SJCRH30 (cell line): ENCODE measurements at regions not wholly inside any gene's neighbourhood (a gene's known extent, or its start where the extent isn't known, plus 50 kb on each side); places are given as distances from the start of the nearest gene placed in this dataset.
"Not testable (repeated sequence)": the region's sequence is repeated elsewhere in the genome, so short reads cannot be mapped to it uniquely, and the experiment has no call there.

Experiments
- DNase-seq, 2 experiments: peaks; one replicate each; pipeline ENCODE4 v3.0.0-alpha.2; 2015 to 2020
- H3K27ac ChIP-seq: fragments of 250-450 bp; sonication (Bioruptor Pico); 2 replicates; pipeline ENCODE4 v1.5.1; 2020; ENCODE audit warnings: mild to moderate bottlenecking, moderate library complexity
- H3K27me3 ChIP-seq: fragments of 250-450 bp; sonication (Bioruptor Pico); 2 replicates; pipeline ENCODE4 v1.5.1; 2020; ENCODE audit warnings: mild to moderate bottlenecking, moderate library complexity
- H3K36me3 ChIP-seq: fragments of 250-450 bp; sonication (Bioruptor Pico); 2 replicates; pipeline ENCODE4 v1.5.1; 2020; ENCODE audit warnings: mild to moderate bottlenecking, moderate library complexity
- H3K4me1 ChIP-seq: fragments of 250-450 bp; sonication (Bioruptor Pico); 2 replicates; pipeline ENCODE4 v1.5.1; 2020; ENCODE audit warnings: mild to moderate bottlenecking, moderate library complexity
- H3K4me3 ChIP-seq: fragments of 250-450 bp; sonication (Bioruptor Pico); 2 replicates; pipeline ENCODE4 v1.5.1; 2020; ENCODE audit warnings: mild to moderate bottlenecking, moderate library complexity
- H3K9me3 ChIP-seq: fragments of 250-450 bp; sonication (Bioruptor Pico); replicated peaks from 2 replicates; pipeline ENCODE4 v1.5.1; 2020; ENCODE audit warnings: mild to moderate bottlenecking, moderate library complexity

GRCh38 chr2:195105581-195105980, 551.4 kb upstream of the SLC39A10 start:
- Histone ChIP-seq H3K4me3 (no peak overlapping the region), H3K27ac (no peak overlapping the region), H3K9me3 (no peaks in the 10 kb centered on the region; the same call in 1 of the 2 replicates), H3K36me3 (no peaks in the 10 kb centered on the region), H3K27me3 (no peaks in the 10 kb centered on the region), H3K4me1 (peaks cover 23% of the 10 kb centered on the region)
- no peak for DNase-seq

GRCh38 chr2:195094330-195094729, 562.7 kb upstream of the SLC39A10 start:
- H3K9me3 ChIP-seq = no peaks in the 10 kb centered on the region
- DNase-seq = no peak
- no peak overlapping the region for H3K4me3 ChIP-seq

GRCh38 chr2:195092341-195092740, 564.7 kb upstream of the SLC39A10 start:
- H3K9me3 ChIP-seq = no peaks in the 10 kb centered on the region; the same call in 1 of the 2 replicates
- DNase-seq = peak in 1 of 2 experiments; percentile 62
- no peak overlapping the region for H3K4me3 ChIP-seq
- H3K27me3 ChIP-seq = no peaks in the 10 kb centered on the region
- H3K4me1 ChIP-seq = no peaks in the 10 kb centered on the region
- H3K27ac ChIP-seq = no peak overlapping the region
- no peaks in the 10 kb centered on the region for H3K36me3 ChIP-seq

More at GRCh38 chr2:195094330-195094729, 562.7 kb upstream of the SLC39A10 start:
- Histone ChIP-seq H3K27ac (no peak overlapping the region), H3K4me1 (no peaks in the 10 kb centered on the region), H3K36me3 (no peaks in the 10 kb centered on the region), H3K27me3 (no peaks in the 10 kb centered on the region)

- not testable (repeated sequence) for H3K27ac ChIP-seq, H3K36me3 ChIP-seq, H3K27me3 ChIP-seq, H3K9me3 ChIP-seq, H3K4me1 ChIP-seq
- peak overlapping the region; percentile 22 for H3K4me3 ChIP-seq
- peak; percentile 50 to 62 for DNase-seq
Observed at GRCh38 chr2:195072806-195073205, 584.2 kb upstream of the SLC39A10 start.

GRCh38 chr2:195057001-195057400, 600.0 kb upstream of the SLC39A10 start:
- Histone ChIP-seq H3K4me3 (no peak overlapping the region), H3K36me3 (no peaks in the 10 kb centered on the region), H3K9me3 (no peaks in the 10 kb centered on the region), H3K4me1 (peaks cover 23% of the 10 kb centered on the region), H3K27me3 (no peaks in the 10 kb centered on the region), H3K27ac (no peak overlapping the region)
- peak; percentile 17 to 64 for DNase-seq

- DNase-seq = peak; percentile 86 to 97
- Histone ChIP-seq H3K4me3 (no peak overlapping the region), H3K27ac (no peak overlapping the region), H3K27me3 (no peaks in the 10 kb centered on the region), H3K36me3 (no peaks in the 10 kb centered on the region), H3K4me1 (peaks cover 23% of the 10 kb centered on the region), H3K9me3 (no peaks in the 10 kb centered on the region)
Observed at GRCh38 chr2:195055996-195056395, 601.0 kb upstream of the SLC39A10 start.

GRCh38 chr2:195051401-195051800, 605.6 kb upstream of the SLC39A10 start:
- peak in 1 of 2 experiments; percentile 46 for DNase-seq
- H3K27me3 ChIP-seq = no peaks in the 10 kb centered on the region
- H3K27ac ChIP-seq = no peak overlapping the region
- no peaks in the 10 kb centered on the region for H3K9me3 ChIP-seq
- H3K4me3 ChIP-seq = no peak overlapping the region
- H3K36me3 ChIP-seq = no peaks in the 10 kb centered on the region
- H3K4me1 ChIP-seq = peaks cover 14% of the 10 kb centered on the region

- no peaks in the 10 kb centered on the region for H3K4me1 ChIP-seq
- DNase-seq = no peak
- no peak overlapping the region for H3K27ac ChIP-seq
- H3K27me3 ChIP-seq = no peaks in the 10 kb centered on the region
- H3K36me3 ChIP-seq = no peaks in the 10 kb centered on the region
- no peaks in the 10 kb centered on the region for H3K9me3 ChIP-seq
- H3K4me3 ChIP-seq = no peak overlapping the region
Observed at GRCh38 chr2:195049372-195050031, 607.5 kb upstream of the SLC39A10 start.

- DNase-seq = no peak
- no peak overlapping the region for H3K27ac ChIP-seq
Observed at GRCh38 chr2:195047955-195048354, 609.1 kb upstream of the SLC39A10 start.

GRCh38 chr2:195044801-195045200, 612.2 kb upstream of the SLC39A10 start:
- H3K27ac ChIP-seq = no peak overlapping the region
- H3K4me3 ChIP-seq = no peak overlapping the region
- no peak for DNase-seq

More at GRCh38 chr2:195047955-195048354, 609.1 kb upstream of the SLC39A10 start:
- Histone ChIP-seq H3K27me3 (no peaks in the 10 kb centered on the region), H3K36me3 (no peaks in the 10 kb centered on the region), H3K4me1 (no peaks in the 10 kb centered on the region), H3K4me3 (no peak overlapping the region), H3K9me3 (no peaks in the 10 kb centered on the region)

GRCh38 chr2:195038153-195038552, 618.9 kb upstream of the SLC39A10 start:
- Histone ChIP-seq H3K4me3 (no peak overlapping the region), H3K36me3 (no peaks in the 10 kb centered on the region), H3K27me3 (no peaks in the 10 kb centered on the region), H3K27ac (no peak overlapping the region), H3K9me3 (no peaks in the 10 kb centered on the region), H3K4me1 (no peaks in the 10 kb centered on the region)
- no peak for DNase-seq

More at GRCh38 chr2:195044801-195045200, 612.2 kb upstream of the SLC39A10 start:
- Histone ChIP-seq H3K4me1 (no peaks in the 10 kb centered on the region), H3K9me3 (no peaks in the 10 kb centered on the region), H3K27me3 (no peaks in the 10 kb centered on the region), H3K36me3 (no peaks in the 10 kb centered on the region)

GRCh38 chr2:195037045-195037444, 620.0 kb upstream of the SLC39A10 start:
- no peaks in the 10 kb centered on the region for H3K4me1 ChIP-seq
- no peaks in the 10 kb centered on the region for H3K36me3 ChIP-seq
- no peak for DNase-seq
- H3K27ac ChIP-seq = no peak overlapping the region
- H3K4me3 ChIP-seq = no peak overlapping the region
- H3K27me3 ChIP-seq = no peaks in the 10 kb centered on the region
- no peaks in the 10 kb centered on the region for H3K9me3 ChIP-seq

- H3K27me3 ChIP-seq = no peaks in the 10 kb centered on the region
- no peaks in the 10 kb centered on the region for H3K4me1 ChIP-seq
- H3K36me3 ChIP-seq = no peaks in the 10 kb centered on the region
- H3K27ac ChIP-seq = no peak overlapping the region
- H3K4me3 ChIP-seq = no peak overlapping the region
- no peak for DNase-seq
- H3K9me3 ChIP-seq = no peaks in the 10 kb centered on the region
Observed at GRCh38 chr2:195031411-195031810, 625.6 kb upstream of the SLC39A10 start.

GRCh38 chr2:195029804-195030654, 627.0 kb upstream of the SLC39A10 start:
- no peak overlapping the region for H3K27ac ChIP-seq
- no peaks in the 10 kb centered on the region for H3K36me3 ChIP-seq
- DNase-seq = no peak
- H3K27me3 ChIP-seq = no peaks in the 10 kb centered on the region
- no peaks in the 10 kb centered on the region for H3K4me1 ChIP-seq
- H3K4me3 ChIP-seq = no peak overlapping the region
- no peaks in the 10 kb centered on the region for H3K9me3 ChIP-seq

- Histone ChIP-seq H3K27me3 (no peaks in the 10 kb centered on the region), H3K36me3 (no peaks in the 10 kb centered on the region), H3K4me3 (no peak overlapping the region), H3K27ac (no peak overlapping the region), H3K9me3 (no peaks in the 10 kb centered on the region), H3K4me1 (no peaks in the 10 kb centered on the region)
- DNase-seq = no peak
Observed at GRCh38 chr2:195027947-195028346, 629.1 kb upstream of the SLC39A10 start.
